ENCODE measurements at regions not wholly inside any gene's neighbourhood (a gene's known extent, or its start where the extent isn't known, plus 50 kb on each side); places are given as distances from the start of the nearest gene placed in this dataset.

- Histone ChIP-seq H3K36me3 (no peaks in the 10 kb centered on the region), H3K4me1 (peaks cover 0 to 8% of the 10 kb centered on the region in 2 donors), H3K27ac (no peak overlapping the region), H3K9me3 (no peaks in the 10 kb centered on the region), H3K4me3 (no peak overlapping the region), H3K27me3 (no peaks in the 10 kb centered on the region)
- DNase-seq (ENCODE audit: low spot score) = no peak
- no peak for TF ChIP-seq CTCF (IDR thresholded peaks at IDR 0.05)
These were observed 98.6 kb upstream of the KLF7 start for GRCh38 chr2:207264310-207264709.

- H3K27ac ChIP-seq = no peak overlapping the region
- no peak for TF ChIP-seq CTCF (IDR thresholded peaks at IDR 0.05)
- DNase-seq (ENCODE audit: low spot score) = no peak
- H3K4me3 ChIP-seq = no peak overlapping the region
- no peaks in the 10 kb centered on the region for H3K4me1 ChIP-seq
- no peaks in the 10 kb centered on the region for H3K27me3 ChIP-seq
- no peaks in the 10 kb centered on the region for H3K9me3 ChIP-seq
- no peaks in the 10 kb centered on the region for H3K36me3 ChIP-seq
These were observed 99.6 kb upstream of the KLF7 start for GRCh38 chr2:207265332-207265731.

- H3K4me3 ChIP-seq = no peak overlapping the region
These were observed 100.1 kb upstream of the KLF7 start for GRCh38 chr2:207265869-207266268.

GRCh38 chr2:207266648-207267047 is 100.9 kb upstream of the KLF7 start:
- no peak for TF ChIP-seq CTCF (IDR thresholded peaks at IDR 0.05)
- no peaks in the 10 kb centered on the region for H3K9me3 ChIP-seq
- no peaks in the 10 kb centered on the region for H3K27me3 ChIP-seq
- no peaks in the 10 kb centered on the region for H3K36me3 ChIP-seq
- DNase-seq (ENCODE audit: low spot score) = no peak
- H3K4me3 ChIP-seq = no peak overlapping the region
- no peaks in the 10 kb centered on the region for H3K4me1 ChIP-seq
- no peak overlapping the region for H3K27ac ChIP-seq

More at GRCh38 chr2:207265869-207266268, 100.1 kb upstream of the KLF7 start:
- no peak for TF ChIP-seq CTCF (IDR thresholded peaks at IDR 0.05)
- no peaks in the 10 kb centered on the region for H3K4me1 ChIP-seq
- H3K27me3 ChIP-seq = no peaks in the 10 kb centered on the region
- no peaks in the 10 kb centered on the region for H3K36me3 ChIP-seq
- H3K9me3 ChIP-seq = no peaks in the 10 kb centered on the region
- no peak for DNase-seq (ENCODE audit: low spot score)
- no peak overlapping the region for H3K27ac ChIP-seq

- no peaks in the 10 kb centered on the region for H3K27me3 ChIP-seq
- H3K4me1 ChIP-seq = no peaks in the 10 kb centered on the region
- no peak overlapping the region for H3K27ac ChIP-seq
- no peaks in the 10 kb centered on the region for H3K36me3 ChIP-seq
- TF ChIP-seq CTCF (IDR thresholded peaks at IDR 0.05) = no peak
- H3K4me3 ChIP-seq = no peak overlapping the region
- H3K9me3 ChIP-seq = no peaks in the 10 kb centered on the region
- DNase-seq (ENCODE audit: low spot score) = no peak
These were observed 103.3 kb upstream of the KLF7 start for GRCh38 chr2:207269038-207269437.

GRCh38 chr2:207274530-207275189 is 108.9 kb upstream of the KLF7 start:
- H3K27ac ChIP-seq = no peak overlapping the region
- H3K27me3 ChIP-seq = no peaks in the 10 kb centered on the region
- no peak for DNase-seq (ENCODE audit: low spot score)
- H3K36me3 ChIP-seq = no peaks in the 10 kb centered on the region
- TF ChIP-seq CTCF (IDR thresholded peaks at IDR 0.05) = no peak
- no peaks in the 10 kb centered on the region for H3K9me3 ChIP-seq
- H3K4me3 ChIP-seq = no peak overlapping the region
- no peaks in the 10 kb centered on the region for H3K4me1 ChIP-seq

Measured in right atrium auricular region (tissue), 2 donors.